GM21447 (cell line): ENCODE measurements at regions not wholly inside any gene's neighbourhood (a gene's known extent, or its start where the extent isn't known, plus 50 kb on each side); places are given as distances from the start of the nearest gene placed in this dataset.
"Not testable (repeated sequence)": the region's sequence is repeated elsewhere in the genome, so short reads cannot be mapped to it uniquely, and the experiment has no call there.

ENCODE experiments used
- ATAC-seq: cut with Tn5 transposase; IDR thresholded peaks from one replicate; pipeline ENCODE4 v1.9.1; 2021; ENCODE audit not compliant: unreplicated experiment

- ATAC-seq = no peak
Measured at GRCh38 chr1:60864722-60865121, 217.6 kb upstream of the NFIA start.

DNA sequence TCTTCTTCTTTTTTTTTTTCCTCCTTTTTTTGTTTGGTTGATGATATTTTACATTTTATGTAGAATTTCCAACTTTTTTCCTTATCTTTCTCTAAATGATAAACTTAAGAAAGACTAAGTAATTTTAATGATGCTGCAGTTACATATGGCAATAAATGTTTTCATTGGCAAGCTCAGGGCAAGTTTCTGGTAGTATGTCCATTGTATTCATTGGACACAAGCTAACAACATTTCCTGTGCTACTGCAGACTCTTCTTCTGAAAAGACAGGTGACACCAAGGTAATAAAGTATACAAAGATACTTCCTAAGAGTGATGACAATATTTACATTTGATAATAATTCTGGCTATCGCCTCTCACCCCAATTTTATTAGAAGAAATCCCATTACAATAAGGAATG lies 219.2 kb upstream of the NFIA start:
- no peak for ATAC-seq

DNA sequence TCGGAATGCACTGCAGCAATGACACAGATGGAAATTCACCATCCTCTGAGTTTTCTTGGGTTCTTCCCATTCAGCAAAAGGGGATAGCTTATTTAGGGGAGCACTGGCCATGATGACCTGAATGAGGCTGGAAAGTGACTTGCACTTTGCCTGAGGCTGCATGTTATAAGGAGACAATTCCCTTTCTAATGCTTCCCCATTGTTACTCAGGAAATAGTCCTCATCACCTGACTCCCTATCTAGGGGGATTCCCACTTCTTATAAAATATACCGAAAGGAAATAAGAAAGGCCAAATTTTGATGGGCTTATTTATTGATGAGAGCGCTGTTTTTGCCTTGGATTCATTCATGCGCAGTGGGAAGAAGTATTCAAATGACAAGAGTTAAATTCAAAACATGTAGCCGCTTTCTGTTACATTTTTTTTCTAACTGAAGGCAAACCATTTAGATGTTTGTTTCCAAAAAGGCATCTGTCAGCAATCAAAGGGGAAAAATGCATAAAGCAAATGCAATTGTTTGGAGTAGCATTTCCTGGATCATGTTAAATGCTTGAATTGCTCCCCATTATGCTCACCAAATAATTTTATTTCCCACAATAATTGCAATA lies 220.3 kb upstream of the NFIA start:
- ATAC-seq = no peak

DNA sequence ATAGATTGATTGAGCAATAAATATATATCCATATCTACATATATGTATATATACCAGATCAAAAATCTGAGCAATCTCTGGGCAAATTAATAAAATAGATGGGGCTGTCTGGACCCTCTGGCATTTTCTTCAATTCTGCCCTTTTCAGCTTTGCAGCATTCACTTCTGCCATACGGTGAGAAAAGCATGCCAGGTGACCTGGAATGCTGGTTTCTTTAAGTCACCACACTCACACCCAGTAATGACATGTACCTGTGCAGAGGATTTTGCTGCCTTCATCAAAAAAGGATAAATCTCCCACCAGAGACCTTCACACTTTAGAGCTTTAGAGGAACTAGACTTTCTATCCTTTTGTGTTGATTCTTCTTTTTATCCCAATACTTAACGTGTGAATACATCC lies 223.2 kb upstream of the NFIA start:
- no peak for ATAC-seq

GRCh38 chr1:60857851-60858250 lies 224.5 kb upstream of the NFIA start:
- no peak for ATAC-seq

GRCh38 chr1:60850084-60850483 lies 232.3 kb upstream of the NFIA start:
- ATAC-seq = no peak

- ATAC-seq = no peak
Measured at GRCh38 chr1:60849401-60849800, 233.0 kb upstream of the NFIA start.

DNA sequence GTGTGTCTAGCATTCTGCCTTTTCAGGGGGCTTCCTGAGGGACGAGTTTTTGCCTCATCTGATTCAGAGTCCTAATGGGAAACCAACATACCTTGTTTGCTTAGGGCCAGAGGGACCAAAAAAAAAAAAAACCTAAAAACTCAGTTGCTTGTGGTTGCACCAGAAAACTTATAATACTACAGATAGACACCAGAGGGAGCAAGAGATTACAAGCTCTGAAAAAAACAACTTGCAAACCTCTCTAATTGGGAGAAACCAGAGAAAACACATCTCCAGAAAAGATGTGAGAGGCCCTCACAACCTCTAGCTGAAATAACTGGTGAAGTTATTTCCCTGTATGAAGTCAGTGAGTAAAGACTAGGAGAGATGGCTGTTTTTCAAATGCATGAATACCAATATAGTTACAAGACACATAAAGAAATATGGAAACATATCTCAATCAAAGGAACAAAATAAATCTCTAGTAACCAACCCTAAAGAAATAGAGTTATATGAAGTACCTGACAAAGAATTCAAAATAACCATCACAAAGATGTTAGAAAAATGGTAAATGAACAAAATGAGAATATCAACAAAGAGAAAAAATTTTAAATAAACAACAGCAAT lies 233.7 kb upstream of the NFIA start:
- ATAC-seq = no peak

DNA sequence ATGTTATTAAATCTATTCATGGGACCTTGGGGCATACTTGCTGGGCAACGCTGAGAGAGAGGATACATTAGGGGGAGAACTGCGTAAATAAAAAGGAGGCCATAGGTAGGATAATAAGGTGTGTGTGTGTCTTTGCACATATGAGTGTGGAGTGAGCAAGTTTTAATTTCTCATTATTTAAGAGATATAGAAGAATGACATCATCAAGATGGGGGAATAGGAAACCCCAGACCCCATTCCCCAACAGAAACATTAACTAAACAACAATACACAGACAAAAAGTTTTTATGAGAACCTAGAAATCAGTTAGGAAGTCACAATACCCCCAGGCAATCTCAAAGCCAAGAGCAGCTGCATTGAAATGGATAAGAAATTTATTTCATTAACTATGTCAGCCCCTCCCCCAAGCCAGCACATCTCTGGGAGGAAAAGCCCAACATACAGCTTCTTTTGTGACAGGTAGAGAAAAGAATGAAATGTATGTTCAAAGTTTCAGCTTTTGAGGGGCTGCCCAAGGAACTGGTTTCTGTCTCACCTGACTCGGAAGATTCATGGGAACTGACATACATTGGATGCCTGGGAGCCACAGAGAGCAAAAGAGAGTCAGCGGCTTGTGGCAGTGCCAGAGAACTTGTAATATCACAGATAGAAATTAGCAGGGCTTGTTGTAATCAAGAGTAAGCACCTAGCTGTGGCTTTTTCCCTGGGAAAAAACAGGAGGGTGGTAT lies 234.3 kb upstream of the NFIA start:
- ATAC-seq = no peak

GRCh38 chr1:60847391-60847790 lies 235.0 kb upstream of the NFIA start:
- ATAC-seq = no peak

- not testable (repeated sequence) for ATAC-seq
Measured at GRCh38 chr1:60845659-60846058, 236.7 kb upstream of the NFIA start.

- ATAC-seq = no peak
Measured at GRCh38 chr1:60842304-60842703, 240.1 kb upstream of the NFIA start.

- ATAC-seq = no peak
Measured at GRCh38 chr1:60841116-60842046, 241.0 kb upstream of the NFIA start.

- not testable (repeated sequence) for ATAC-seq
Measured at GRCh38 chr1:60840476-60840875, 241.9 kb upstream of the NFIA start.

DNA sequence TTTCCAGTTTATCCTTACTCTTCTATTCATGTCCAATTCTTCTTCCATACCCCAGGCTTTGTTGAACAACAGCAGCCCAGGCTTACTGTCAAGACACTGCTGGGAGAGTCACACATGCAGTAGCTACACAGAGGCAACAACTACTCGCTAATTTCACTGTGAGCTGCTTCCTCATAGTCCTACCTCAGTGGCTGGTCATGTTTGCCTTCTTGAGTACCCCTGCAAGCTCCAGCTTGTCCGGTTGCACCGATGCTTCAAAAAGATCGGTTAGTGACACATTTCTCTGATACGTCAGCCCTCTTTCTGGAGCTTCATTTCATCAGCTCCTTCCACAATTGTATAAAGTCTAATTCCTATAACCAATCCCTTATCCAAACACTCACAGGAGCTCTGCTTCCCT lies 246.7 kb upstream of the NFIA start:
- no peak for ATAC-seq

- no peak for ATAC-seq
Measured at GRCh38 chr1:60833173-60833572, 249.2 kb upstream of the NFIA start.

DNA sequence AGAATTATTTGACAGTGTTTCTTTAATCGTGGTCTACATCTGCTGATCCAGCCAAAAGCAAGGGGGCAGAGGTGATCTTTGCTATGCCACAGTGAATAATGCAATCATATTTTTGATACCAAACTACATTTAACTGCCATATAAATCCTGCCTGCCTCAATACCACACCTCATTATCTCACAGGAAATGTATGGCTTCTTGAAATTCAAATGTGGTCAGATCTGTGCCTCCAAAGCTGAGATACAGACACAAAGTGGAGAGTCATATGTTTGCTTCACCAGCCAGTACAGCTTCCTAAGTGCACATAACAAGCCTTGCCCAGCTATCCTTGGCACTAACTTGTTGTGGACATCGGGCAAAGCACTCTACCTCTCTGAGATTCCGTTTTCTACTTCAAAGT lies 250.0 kb upstream of the NFIA start:
- ATAC-seq = no peak

GRCh38 chr1:60831780-60832179 lies 250.6 kb upstream of the NFIA start:
- ATAC-seq = no peak

- ATAC-seq = no peak
Measured at GRCh38 chr1:60828944-60829343, 253.4 kb upstream of the NFIA start.

GRCh38 chr1:60826320-60827094 lies 255.9 kb upstream of the NFIA start:
- no peak for ATAC-seq

DNA sequence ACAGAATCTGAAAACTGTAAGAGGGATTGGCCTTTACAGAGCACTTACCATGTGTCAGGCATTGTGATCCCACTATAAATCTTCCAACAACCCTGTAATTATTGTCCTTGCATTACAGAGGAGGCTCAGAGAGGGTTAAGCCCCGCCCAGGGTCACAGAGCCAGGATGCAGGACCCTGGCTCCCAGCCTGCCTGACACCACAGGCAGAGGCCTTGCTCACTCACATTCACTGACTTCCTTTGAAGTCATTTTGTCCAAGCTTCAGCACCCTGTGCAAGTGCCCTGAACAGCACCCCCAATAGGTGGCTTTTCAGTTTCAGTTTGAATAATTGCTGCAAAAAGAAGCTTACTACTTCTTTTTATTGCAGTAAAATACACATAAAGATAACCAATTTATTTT lies 256.8 kb upstream of the NFIA start:
- ATAC-seq = no peak
